GM13977 (cell line): ENCODE measurements at regions not wholly inside any gene's neighbourhood (a gene's known extent, or its start where the extent isn't known, plus 50 kb on each side); places are given as distances from the start of the nearest gene placed in this dataset.

Experiments used
- DNase-seq: peaks from one replicate; pipeline ENCODE4 v3.0.0; 2012; ENCODE audit warnings: low spot score
- CTCF ChIP-seq: IDR thresholded peaks from 2 replicates; pipeline ENCODE4 v1.5.1; 2012; ENCODE audit warnings: mild to moderate bottlenecking, control low read depth; ENCODE audit not compliant: insufficient read depth; ENCODE audit errors: extremely low read depth, missing control alignments
- in situ Hi-C: fragments of 300-500 bp; cut with MboI; formaldehyde crosslinking; loops from one replicate; pipeline ENCODE4 v1.12.0; 2022; ENCODE audit warnings: low sequenced_read_pairs, low pct_unique_long_range_greater_than_20kb, mixed read lengths, inconsistent platforms; ENCODE audit not compliant: unreplicated experiment

GRCh38 chr14:53529519-53529918 is 376.4 kb upstream of the DDHD1 start:
- TF ChIP-seq CTCF, result no peak
- DNase-seq, result no peak
- in situ Hi-C loops, result loop anchor here (10.0 to 25.0 kb wide), 2 partner anchors 635 to 808 kb away; no protein-coding TSS in a partner anchor

DNA sequence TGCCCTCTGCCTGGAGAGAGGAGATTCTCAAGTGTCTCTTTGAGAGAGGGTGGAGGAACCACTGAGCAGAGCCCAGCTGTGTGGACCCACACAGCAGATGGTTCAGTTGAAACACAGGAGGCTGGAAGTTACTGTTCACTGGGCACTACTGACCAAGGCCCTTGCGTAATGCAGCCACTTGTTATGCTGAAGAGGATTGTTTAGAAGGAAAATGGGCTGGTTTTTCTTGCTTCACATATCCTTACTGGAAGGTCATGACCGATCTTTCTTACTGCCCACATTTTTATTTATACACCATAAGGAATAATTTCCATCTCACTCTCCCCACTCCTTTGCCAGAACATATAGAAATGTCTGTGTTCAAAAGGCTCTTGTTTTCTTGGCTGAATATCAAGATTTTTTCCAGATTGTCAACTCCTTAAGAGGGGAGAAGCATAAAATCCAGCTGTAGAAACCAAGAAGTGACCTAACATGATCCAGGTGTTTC is 375.1 kb upstream of the DDHD1 start:
- DNase-seq, result no peak
- in situ Hi-C loops, result loop anchor here (10.0 to 25.0 kb wide), 2 partner anchors 637 to 809 kb away; no protein-coding TSS in a partner anchor
- TF ChIP-seq CTCF, result no peak

GRCh38 chr14:53526200-53526599 is 373.1 kb upstream of the DDHD1 start:
- in situ Hi-C loops, result loop anchor here (10.0 to 25.0 kb wide), 2 partner anchors 639 to 811 kb away; no protein-coding TSS in a partner anchor
- DNase-seq, result no peak
- no peak for TF ChIP-seq CTCF

DNA sequence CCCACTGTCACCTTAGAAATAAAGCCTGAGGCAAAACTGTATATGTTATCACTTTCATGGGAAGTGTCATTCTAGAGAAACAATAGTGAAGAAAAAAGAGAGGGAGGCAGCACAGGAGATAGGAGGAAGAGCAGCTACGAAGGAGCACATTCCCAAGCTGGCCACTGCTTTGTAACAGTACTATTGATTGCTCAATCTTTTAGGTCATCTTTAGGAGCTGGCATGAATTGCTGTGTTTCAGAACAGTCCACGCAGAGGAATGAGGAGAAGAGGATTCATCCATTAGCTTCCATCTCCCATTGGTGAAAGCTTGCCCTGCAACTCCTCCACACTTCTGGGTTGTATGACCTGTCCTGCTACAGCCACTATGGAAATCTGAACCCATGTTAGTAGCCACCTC is 372.5 kb upstream of the DDHD1 start:
- TF ChIP-seq CTCF, result no peak
- in situ Hi-C loops, result loop anchor here (10.0 to 25.0 kb wide), 2 partner anchors 639 to 812 kb away; no protein-coding TSS in a partner anchor
- DNase-seq, result no peak

DNA sequence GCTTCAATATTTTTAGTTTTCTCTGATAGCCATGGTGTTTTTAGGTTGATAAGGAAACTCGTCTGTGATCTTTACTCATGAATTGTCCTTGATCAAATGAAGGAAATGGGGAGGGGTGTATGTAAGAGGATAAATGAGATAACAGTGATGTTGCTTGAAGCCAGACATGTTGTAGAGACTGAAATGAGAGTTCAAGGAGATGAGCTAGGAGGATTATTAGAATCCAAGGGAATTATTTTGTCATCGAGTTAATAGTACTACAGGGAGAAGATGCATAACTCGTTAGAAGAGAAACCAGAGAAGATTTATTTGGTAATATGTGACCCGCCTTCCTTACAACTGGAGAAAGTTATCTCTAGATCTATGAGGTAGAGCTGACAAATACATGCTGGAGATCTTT is 371.3 kb upstream of the DDHD1 start:
- TF ChIP-seq CTCF, result no peak
- in situ Hi-C loops, result loop anchor here (10.0 kb wide), 1 partner anchor 640 kb away; no protein-coding TSS in a partner anchor
- no peak for DNase-seq

- TF ChIP-seq CTCF, result no peak
- in situ Hi-C loops, result loop anchor here (10.0 kb wide), 1 partner anchor 642 kb away; no protein-coding TSS in a partner anchor
- DNase-seq, result no peak
Observed at GRCh38 chr14:53523226-53523625, 370.1 kb upstream of the DDHD1 start.
